Neural progenitor cell (in vitro differentiated cells): ENCODE measurements at regions not wholly inside any gene's neighbourhood (a gene's known extent, or its start where the extent isn't known, plus 50 kb on each side); places are given as distances from the start of the nearest gene placed in this dataset.

Experiments used
- DNase-seq: peaks from one replicate; pipeline ENCODE4 v3.0.0-alpha.2; 2016; ENCODE audit warnings: low spot score
- H2AFZ ChIP-seq: fragments of 200-600 bp; sonication (generic); replicated peaks from 2 replicates; pipeline ENCODE4 v1.6.1; 2016; ENCODE audit warnings: antibody characterized with exemption
- H3F3A ChIP-seq: fragments of 200-600 bp; sonication (generic); 2 replicates; pipeline ENCODE4 v1.6.1; 2016; ENCODE audit warnings: antibody characterized with exemption, low read depth
- H3K27ac ChIP-seq: fragments of 200-600 bp; sonication (generic); 2 replicates; pipeline ENCODE4 v1.5.1; 2016; ENCODE audit warnings: mild to moderate bottlenecking
- H3K27me3 ChIP-seq: fragments of 200-600 bp; sonication (generic); 2 replicates; pipeline ENCODE4 v1.6.1; 2016; ENCODE audit warnings: mild to moderate bottlenecking, moderate library complexity
- H3K36me3 ChIP-seq: fragments of 200-600 bp; sonication (generic); 2 replicates; pipeline ENCODE4 v1.5.1; 2016
- H3K4me1 ChIP-seq: fragments of 200-600 bp; sonication (generic); 2 replicates; pipeline ENCODE4 v1.6.1; 2016; ENCODE audit warnings: mixed run types
- H3K4me2 ChIP-seq: fragments of 200-600 bp; sonication (generic); 2 replicates; pipeline ENCODE4 v1.6.1; 2016
- H3K4me3 ChIP-seq: fragments of 200-600 bp; sonication (generic); 2 replicates; pipeline ENCODE4 v1.5.1; 2016
- H3K79me2 ChIP-seq: fragments of 200-600 bp; sonication (generic); 2 replicates; pipeline ENCODE4 v1.6.1; 2016; ENCODE audit warnings: low read depth
- H3K9ac ChIP-seq: fragments of 200-600 bp; sonication (generic); 2 replicates; pipeline ENCODE4 v1.6.1; 2016
- H3K9me3 ChIP-seq: fragments of 200-600 bp; sonication (generic); 2 replicates; pipeline ENCODE4 v1.5.1; 2016; ENCODE audit warnings: low read depth
- H4K20me1 ChIP-seq: fragments of 200-600 bp; sonication (generic); 2 replicates; pipeline ENCODE4 v1.6.1; 2016; ENCODE audit warnings: low read depth
- H3K27ac Mint-ChIP-seq: 3 replicates; pipeline ENCODE4 v1.8.0; 2021; ENCODE audit warnings: mixed read lengths
- H3K27me3 Mint-ChIP-seq: 2 replicates; pipeline ENCODE4 v1.8.0; 2022; ENCODE audit warnings: low read depth, mild to moderate bottlenecking, inconsistent platforms, moderate library complexity, mixed read lengths; ENCODE audit not compliant: insufficient read depth
- H3K36me3 Mint-ChIP-seq: 3 replicates; pipeline ENCODE4 v1.8.0; 2021; ENCODE audit warnings: mixed read lengths
- H3K4me1 Mint-ChIP-seq: 3 replicates; pipeline ENCODE4 v1.8.0; 2021; ENCODE audit warnings: mixed read lengths
- H3K4me3 Mint-ChIP-seq: 3 replicates; pipeline ENCODE4 v1.8.0; 2021; ENCODE audit warnings: mild to moderate bottlenecking, moderate library complexity, mixed read lengths
- H3K9me3 Mint-ChIP-seq: 3 replicates; pipeline ENCODE4 v1.8.0; 2020; ENCODE audit warnings: mixed read lengths
- CTCF ChIP-seq: fragments of 200-600 bp; sonication (generic); IDR thresholded peaks from 2 replicates; pipeline ENCODE4 v1.5.1; 2017; ENCODE audit warnings: antibody characterized with exemption, mild to moderate bottlenecking
- EZH2 ChIP-seq: fragments of 200-600 bp; sonication (generic); IDR thresholded peaks from 2 replicates; pipeline ENCODE4 v1.6.1; 2017; ENCODE audit warnings: antibody characterized with exemption, mild to moderate bottlenecking, moderate library complexity
- EZH2phosphoT487 ChIP-seq: fragments of 200-600 bp; sonication (generic); IDR thresholded peaks from 2 replicates; pipeline ENCODE4 v1.6.1; 2017; ENCODE audit warnings: antibody characterized with exemption

- peaks cover under 1% of the 10 kb centered on the region for H3K27me3 Mint-ChIP-seq
- H3K4me1 ChIP-seq = peaks cover 8% of the 10 kb centered on the region
- H3K27ac Mint-ChIP-seq = no peak overlapping the region
- no peaks in the 10 kb centered on the region for H4K20me1 ChIP-seq
- no peak for DNase-seq
- H3K36me3 Mint-ChIP-seq = no peaks in the 10 kb centered on the region
- H3K4me3 Mint-ChIP-seq = no peak overlapping the region
- no peak overlapping the region for H3K4me2 ChIP-seq
- no peaks in the 10 kb centered on the region for H3K9me3 ChIP-seq
- no peaks in the 10 kb centered on the region for H3K27me3 ChIP-seq
- no peak overlapping the region for H3K27ac ChIP-seq
- no peak overlapping the region for H3K9ac ChIP-seq
- no peak overlapping the region for H2AFZ ChIP-seq
- TF ChIP-seq EZH2phosphoT487 (no peak), CTCF (no peak)
- H3F3A ChIP-seq = no peaks in the 10 kb centered on the region
- no peak overlapping the region for H3K4me3 ChIP-seq
- peaks cover 6% of the 10 kb centered on the region for H3K4me1 Mint-ChIP-seq
- H3K36me3 ChIP-seq = no peaks in the 10 kb centered on the region
- no peaks in the 10 kb centered on the region for H3K79me2 ChIP-seq
- no peaks in the 10 kb centered on the region for H3K9me3 Mint-ChIP-seq
Observed at GRCh38 chr5:35306716-35307365, 76.6 kb upstream of the PRLR start.

- Mint-ChIP-seq H3K27ac (no peak overlapping the region), H3K9me3 (no peaks in the 10 kb centered on the region), H3K4me3 (no peak overlapping the region), H3K27me3 (peaks cover 2% of the 10 kb centered on the region), H3K4me1 (peaks cover 6% of the 10 kb centered on the region), H3K36me3 (no peaks in the 10 kb centered on the region)
- Histone ChIP-seq H3K9ac (no peak overlapping the region), H3F3A (no peaks in the 10 kb centered on the region), H3K9me3 (no peaks in the 10 kb centered on the region), H3K4me1 (peaks cover 8% of the 10 kb centered on the region), H3K79me2 (no peaks in the 10 kb centered on the region), H3K27me3 (no peaks in the 10 kb centered on the region), H3K4me2 (no peak overlapping the region), H3K27ac (no peak overlapping the region), H3K36me3 (no peaks in the 10 kb centered on the region), H2AFZ (no peak overlapping the region), H3K4me3 (no peak overlapping the region), H4K20me1 (no peaks in the 10 kb centered on the region)
- TF ChIP-seq EZH2phosphoT487 (no peak), EZH2 (no peak), CTCF (no peak)
- DNase-seq = no peak
Observed at GRCh38 chr5:35305336-35306020, 75.2 kb upstream of the PRLR start.

- Mint-ChIP-seq H3K27me3 (peaks cover 2% of the 10 kb centered on the region), H3K4me3 (no peak overlapping the region), H3K36me3 (no peaks in the 10 kb centered on the region), H3K27ac (no peak overlapping the region), H3K9me3 (no peaks in the 10 kb centered on the region), H3K4me1 (peaks cover 6% of the 10 kb centered on the region)
- H2AFZ ChIP-seq = no peak overlapping the region
- no peak for DNase-seq
- H3K9ac ChIP-seq = no peak overlapping the region
- H3K4me2 ChIP-seq = no peak overlapping the region
- no peaks in the 10 kb centered on the region for H4K20me1 ChIP-seq
- H3K4me1 ChIP-seq = peaks cover 8% of the 10 kb centered on the region
- no peaks in the 10 kb centered on the region for H3K36me3 ChIP-seq
- TF ChIP-seq EZH2phosphoT487 (no peak), CTCF (no peak), EZH2 (no peak)
- H3K4me3 ChIP-seq = no peak overlapping the region
- H3K9me3 ChIP-seq = no peaks in the 10 kb centered on the region
- no peaks in the 10 kb centered on the region for H3F3A ChIP-seq
- no peak overlapping the region for H3K27ac ChIP-seq
- no peaks in the 10 kb centered on the region for H3K27me3 ChIP-seq
- no peaks in the 10 kb centered on the region for H3K79me2 ChIP-seq
Observed at GRCh38 chr5:35304291-35304690, 74.0 kb upstream of the PRLR start.
